Left hindlimb (tissue), 1 donor: ENCODE measurements at regions not wholly inside any gene's neighbourhood (a gene's known extent, or its start where the extent isn't known, plus 50 kb on each side); places are given as distances from the start of the nearest gene placed in this dataset.
"Not testable (repeated sequence)": the region's sequence is repeated elsewhere in the genome, so short reads cannot be mapped to it uniquely, and the experiment has no call there.

Source experiments
- DNase-seq: peaks from one replicate; pipeline ENCODE4 v3.0.0-alpha.2; 2018

DNA sequence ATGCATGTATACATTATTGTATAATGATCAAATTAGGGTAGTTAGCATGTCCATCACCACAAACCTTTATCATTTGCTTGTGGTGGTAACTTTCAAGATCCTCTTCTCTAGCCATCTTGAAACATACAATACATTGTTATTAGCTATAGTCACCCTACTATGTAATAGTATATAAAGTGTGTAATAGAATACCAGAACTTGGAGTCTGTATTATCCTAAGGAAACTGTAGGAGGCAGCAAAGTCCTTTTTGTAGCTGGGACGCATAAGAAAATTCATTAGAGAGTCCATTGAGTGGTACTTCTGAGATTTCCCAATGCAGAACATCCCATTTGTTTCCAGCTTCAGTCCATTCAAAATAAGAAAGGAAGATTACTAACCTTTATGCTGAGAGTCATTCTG lies 325.9 kb upstream of the LRFN5 start:
- no peak for DNase-seq

GRCh38 chr14:41277450-41277849 lies 329.2 kb upstream of the LRFN5 start:
- DNase-seq: no peak

GRCh38 chr14:41257476-41257875 lies 349.2 kb upstream of the LRFN5 start:
- no peak for DNase-seq

DNA sequence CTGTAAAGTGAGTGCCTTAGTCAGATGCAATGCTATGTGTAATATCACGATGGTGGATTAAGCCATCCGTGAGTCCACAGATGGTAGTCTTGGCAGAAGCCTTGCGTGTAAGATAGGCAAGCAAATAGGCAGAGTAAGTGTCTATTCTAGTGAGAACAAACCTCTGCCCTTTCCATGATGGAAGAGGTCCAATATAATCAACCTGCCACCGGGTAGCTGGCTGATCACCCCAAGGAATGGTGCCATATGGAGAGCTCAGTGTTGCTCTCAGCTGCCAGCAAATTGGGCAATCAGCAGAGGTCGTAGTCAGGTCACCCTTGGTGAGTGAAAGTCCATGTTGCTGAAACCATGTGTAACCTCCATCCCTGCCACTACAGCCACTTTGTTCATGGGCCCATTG lies 371.2 kb upstream of the LRFN5 start:
- no peak for DNase-seq

- DNase-seq: no peak
These were observed 376.0 kb upstream of the LRFN5 start for GRCh38 chr14:41230683-41231082.

DNA sequence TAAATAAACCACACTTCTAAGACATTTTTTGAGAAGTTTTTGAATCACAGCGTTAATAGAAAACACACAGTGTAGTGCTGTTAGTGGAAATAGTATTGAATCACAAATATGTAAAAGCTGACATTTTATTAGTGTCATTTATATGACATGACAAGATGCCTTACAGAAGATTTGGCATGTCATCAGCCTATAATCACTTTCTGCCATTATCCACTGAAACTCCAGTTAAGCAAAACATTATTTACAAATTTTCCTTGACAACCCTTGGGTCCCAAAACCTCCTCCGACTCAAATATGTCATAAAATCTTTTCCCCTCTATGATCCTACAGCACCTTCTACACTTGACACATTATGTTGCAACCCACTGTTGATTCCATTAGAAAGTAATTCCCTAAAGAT lies 376.9 kb upstream of the LRFN5 start:
- no peak for DNase-seq

GRCh38 chr14:41225433-41225832 lies 381.2 kb upstream of the LRFN5 start:
- DNase-seq: no peak

DNA sequence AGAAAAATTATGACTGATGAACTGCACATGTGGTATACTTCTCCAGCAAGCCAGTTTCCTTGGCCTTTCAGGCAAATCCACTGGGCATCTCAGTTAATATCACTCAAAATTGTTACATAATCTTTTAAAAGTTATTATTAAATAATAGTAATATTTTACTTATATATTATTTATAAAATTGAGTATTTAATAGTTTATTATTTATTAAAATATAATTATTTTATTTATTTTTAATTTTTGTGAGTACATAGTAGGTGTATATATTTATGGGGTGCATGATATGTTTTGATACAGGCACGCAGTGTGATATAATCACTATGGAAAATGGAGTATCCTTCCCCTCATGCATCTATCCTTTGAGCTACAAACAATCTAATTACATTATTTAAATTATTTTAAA lies 384.1 kb upstream of the LRFN5 start:
- no peak for DNase-seq

DNA sequence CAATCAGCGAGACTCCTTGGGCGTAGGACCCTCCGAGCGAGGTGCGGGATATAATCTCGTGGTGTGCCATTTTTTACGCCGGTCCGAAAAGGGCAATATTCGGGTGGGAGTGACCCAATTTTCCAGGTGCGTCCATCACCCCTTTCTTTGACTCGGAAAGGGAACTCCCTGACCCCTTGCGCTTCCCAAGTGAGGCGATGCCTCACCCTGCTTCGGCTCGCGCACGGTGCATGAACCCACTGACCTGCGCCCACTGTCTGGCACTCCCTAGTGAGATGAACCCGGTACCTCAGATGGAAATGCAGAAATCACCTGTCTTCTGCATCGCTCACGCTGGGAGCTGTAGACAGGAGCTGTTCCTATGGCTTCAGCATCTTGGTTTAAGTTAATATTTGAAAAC lies 391.7 kb upstream of the LRFN5 start:
- not testable (repeated sequence) for DNase-seq

DNA sequence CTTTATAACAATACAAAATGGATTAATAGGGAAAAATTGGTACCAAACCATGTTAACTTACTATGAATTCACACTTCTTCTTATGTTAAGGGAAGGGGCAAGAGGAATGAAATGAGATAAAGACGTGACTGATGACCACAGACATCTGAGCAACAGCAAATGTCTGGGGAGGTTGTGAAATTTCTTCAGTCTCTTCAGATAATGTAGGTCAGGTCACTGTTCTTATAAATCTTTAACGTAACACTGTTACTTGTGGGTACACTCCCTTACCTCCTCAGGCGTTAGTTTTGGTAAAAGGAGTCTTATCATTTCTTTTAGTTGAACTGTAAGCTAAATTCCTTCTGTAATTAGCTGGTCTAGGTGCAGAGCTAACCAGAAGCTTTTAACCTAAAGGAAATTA lies 405.0 kb upstream of the LRFN5 start:
- no peak for DNase-seq

- DNase-seq: no peak
These were observed 418.8 kb upstream of the LRFN5 start for GRCh38 chr14:41187868-41188267.

DNA sequence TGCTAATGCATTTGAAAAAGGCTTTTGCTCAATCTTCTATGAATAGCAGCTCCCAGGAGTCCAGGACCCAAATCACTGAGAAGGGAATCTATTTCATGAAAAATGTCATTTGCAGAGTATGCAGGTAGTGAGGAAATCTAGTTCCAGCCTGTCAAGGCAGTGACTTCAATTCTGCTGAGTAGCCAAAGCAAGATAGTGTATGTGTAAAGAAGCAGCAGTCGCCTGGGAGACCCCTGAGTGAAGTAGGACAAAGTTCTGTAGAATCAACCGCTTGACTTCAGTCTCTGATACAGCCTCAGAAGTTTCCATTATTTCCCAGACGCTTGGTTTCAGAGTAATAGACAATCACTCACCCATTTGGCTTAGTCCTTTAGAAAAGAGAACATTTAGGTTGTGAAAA lies 435.6 kb upstream of the LRFN5 start:
- no peak for DNase-seq

DNA sequence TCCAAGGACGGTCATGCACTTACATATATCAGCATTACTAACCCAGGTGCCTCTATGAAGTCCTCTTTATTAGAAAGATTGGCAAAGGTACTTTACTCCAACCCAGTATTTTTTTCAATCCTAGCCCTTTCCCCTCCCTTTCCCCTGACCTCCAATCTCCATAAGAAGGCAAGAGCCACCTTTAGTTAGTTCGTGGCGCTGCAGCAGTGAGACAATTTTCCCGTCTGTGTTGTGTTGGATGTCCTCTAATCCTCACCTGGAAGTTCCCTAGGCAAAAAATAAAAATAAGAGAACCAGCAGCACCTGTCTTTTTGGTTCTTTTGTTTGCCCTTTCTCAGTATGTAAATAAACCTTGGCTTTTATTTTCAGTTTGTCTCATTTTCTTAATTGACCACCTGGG lies 439.6 kb upstream of the LRFN5 start:
- no peak for DNase-seq

DNA sequence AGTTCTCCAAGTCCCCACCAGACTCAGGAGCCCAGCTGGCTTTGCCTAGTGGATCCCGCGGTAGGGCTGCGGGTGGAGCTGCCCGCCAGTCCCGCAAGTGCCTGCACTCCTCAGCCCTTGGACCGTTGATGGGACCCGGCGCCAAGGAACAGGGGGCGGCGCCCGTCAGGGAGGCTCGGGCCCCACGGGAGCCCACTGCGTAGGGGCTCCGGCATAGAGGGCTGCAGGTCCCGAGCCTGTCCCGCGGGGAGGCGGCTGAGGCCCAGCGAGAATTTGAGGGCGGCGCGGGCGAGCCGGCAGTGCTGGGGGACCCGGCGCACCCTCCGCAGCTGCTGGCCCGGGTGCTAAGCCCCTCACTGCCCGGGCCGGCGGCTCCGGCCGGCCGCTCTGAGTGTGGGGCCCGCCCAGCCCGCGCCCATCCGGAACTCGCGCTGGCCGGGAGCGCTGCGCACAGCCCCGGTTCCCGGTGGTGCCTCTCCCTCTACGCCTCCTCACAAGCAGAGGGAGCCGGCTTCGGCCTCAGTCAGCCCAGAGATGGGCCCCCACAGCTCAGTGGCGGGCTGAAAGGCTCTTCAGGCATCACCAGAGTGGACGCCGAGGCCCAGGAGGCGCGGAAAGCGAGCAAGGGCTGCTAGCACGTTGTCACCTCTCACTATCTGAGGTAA lies 452.4 kb upstream of the LRFN5 start:
- no peak for DNase-seq

GRCh38 chr14:41146391-41146790 lies 460.3 kb upstream of the LRFN5 start:
- no peak for DNase-seq

DNA sequence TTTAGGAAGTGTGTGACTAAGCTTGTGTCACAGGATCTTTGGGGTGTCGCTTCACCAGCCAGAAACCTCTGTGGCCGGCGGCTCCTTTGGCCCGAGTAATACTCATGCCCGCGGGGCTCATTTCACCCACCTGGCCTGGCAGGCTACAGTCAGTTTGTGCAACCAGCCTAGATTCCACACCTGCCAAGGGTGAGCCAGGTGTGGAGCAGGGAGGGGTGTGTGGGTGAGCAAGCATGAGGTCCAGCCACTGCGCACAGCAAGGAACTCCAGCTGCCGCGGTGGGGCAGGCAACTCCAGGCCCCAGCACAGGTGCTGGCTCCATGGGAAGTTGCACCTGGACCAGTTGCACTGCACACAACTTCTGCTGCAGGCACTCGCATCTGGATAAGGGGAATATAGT lies 462.3 kb upstream of the LRFN5 start:
- DNase-seq: no peak

GRCh38 chr14:41137741-41138140 lies 468.9 kb upstream of the LRFN5 start:
- DNase-seq: no peak

DNA sequence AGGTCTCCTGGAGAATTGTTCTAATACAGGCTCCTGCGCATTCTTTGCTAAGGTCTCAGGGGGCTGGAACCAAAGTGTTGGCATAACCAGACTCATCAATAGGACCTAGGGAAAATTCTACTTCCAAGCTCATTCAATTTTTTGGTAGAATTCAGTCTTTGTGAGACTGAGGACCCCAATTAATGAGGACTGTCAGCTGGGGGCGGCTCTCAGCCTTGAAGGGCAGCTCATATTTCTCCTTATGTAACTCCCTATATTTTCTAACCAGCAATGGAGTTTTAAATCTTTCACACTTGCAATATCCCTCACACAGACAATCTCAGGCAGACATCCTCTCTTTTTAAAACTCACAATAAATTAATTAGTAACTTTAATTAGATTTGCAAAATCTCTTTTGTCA lies 476.4 kb upstream of the LRFN5 start:
- no peak for DNase-seq

DNA sequence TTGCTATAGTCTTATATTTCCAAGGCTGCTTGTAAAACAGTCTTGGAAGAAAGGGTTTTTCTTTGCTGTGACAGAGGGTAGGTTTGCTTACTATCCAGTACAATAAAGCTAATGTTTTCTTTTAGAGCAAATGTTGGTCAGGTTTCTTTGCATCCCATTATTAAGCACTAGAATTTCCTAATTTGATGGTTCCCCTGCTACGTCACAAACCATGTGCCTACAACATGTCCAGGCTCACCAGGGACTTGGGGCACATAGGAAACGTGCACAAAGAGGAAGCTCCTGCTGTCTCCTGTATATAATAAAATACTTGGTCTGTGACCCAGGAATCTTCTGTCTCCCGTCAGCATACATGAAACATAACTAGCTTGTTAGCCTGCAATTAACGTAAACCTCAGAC lies 486.3 kb upstream of the LRFN5 start:
- DNase-seq: no peak

- DNase-seq: no peak
These were observed 510.5 kb upstream of the LRFN5 start for GRCh38 chr14:41096131-41096530.

DNA sequence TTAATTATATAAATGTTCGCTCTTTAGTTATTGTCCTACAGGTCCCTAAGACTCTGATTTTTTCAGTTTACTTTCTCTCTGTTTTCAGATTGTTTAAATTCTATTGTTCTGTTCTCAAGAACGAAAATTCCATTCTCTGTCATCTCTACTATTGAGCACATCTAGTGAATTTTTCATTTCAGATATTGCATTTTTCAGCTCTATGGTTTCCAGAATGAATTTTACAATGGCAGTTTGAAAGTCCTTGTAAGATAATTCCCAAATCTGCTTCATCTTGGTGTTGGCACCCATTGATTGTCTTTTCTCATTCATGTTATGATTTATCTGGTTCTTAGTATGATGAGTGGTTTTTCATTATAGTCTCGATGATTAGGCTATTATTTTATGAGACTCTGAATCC lies 519.6 kb upstream of the LRFN5 start:
- DNase-seq: no peak

GRCh38 chr14:41073544-41073943 lies 533.1 kb upstream of the LRFN5 start:
- no peak for DNase-seq

DNA sequence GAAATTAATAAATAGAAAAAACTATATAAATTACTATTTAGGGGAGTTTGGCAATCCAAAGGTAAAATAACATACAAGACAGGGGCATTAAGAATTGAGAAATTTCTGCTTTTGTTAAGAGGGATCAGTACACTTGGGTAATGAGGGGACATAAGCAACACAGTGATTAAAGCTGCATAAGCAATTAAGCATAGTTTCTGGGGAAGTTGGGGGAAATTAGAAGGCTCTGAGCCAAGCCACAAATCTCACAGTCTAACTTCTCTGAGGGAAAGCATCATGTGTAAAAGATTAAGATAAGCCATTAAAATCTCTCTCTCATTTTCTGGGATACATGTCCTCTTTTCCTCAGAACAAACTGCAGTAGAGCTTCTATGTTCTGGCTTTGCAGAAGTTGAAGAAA lies 533.9 kb upstream of the LRFN5 start:
- DNase-seq: no peak

DNA sequence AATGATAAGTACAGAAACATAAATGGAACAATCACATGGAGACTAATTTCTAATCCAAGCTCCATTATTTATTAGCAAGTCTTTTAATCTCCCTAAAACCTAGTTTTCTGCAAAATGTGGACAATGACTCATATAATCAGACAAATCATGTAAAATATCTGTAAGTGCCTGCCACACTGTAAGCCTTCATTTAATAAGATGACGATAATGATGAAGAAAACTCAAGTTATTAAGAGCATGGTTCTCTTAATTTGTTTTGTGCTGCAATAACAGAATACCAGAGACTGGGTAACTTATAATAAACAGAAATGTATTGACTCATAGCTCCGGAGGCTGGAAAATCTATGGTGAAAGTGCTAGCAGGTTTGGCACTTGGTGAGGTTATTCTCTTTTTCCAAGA lies 535.3 kb upstream of the LRFN5 start:
- DNase-seq: no peak

DNA sequence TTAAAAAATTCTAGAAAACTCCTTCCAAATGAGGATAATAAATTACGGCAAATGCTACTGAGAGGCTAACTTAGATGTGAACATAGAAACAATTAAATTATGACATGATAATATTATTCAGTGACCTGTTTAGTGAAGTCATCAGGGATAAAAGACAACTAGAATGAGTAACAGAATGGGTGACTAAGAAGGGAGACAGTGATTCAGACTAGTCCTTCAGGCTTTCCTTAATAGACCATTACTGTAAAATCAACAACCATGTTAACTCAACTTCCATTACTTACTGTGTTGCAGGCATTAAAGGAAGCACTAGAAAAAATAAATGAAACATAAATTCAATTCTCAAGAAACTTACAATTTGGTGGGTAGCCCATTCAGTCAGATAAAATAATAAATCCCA lies 543.9 kb upstream of the LRFN5 start:
- DNase-seq: no peak

- no peak for DNase-seq
These were observed 551.1 kb upstream of the LRFN5 start for GRCh38 chr14:41055589-41055988.
